Astrocyte (in vitro differentiated cells and primary cell): ENCODE measurements at regions not wholly inside any gene's neighbourhood (a gene's known extent, or its start where the extent isn't known, plus 50 kb on each side); places are given as distances from the start of the nearest gene placed in this dataset.

Experiments used
- DNase-seq: peaks from one replicate; pipeline ENCODE4 v3.0.0-alpha.2; 2010; ENCODE audit warnings: low read depth
- FAIRE-seq: peaks from 2 replicates; lab custom pipeline; 2011; peaks lifted over from hg19 to GRCh38; lab: Jason Lieb, UNC
- H2AFZ ChIP-seq: 2 replicates; pipeline ENCODE4 v1.6.0; 2012; ENCODE audit warnings: low read depth, low read length, inconsistent platforms
- H3K27ac ChIP-seq: 2 replicates; pipeline ENCODE4 v1.5.1; 2011; ENCODE audit warnings: low read depth, low read length, inconsistent platforms
- H3K27me3 ChIP-seq: 2 replicates; pipeline ENCODE4 v1.6.0; 2011; ENCODE audit warnings: low read length, inconsistent platforms; ENCODE audit not compliant: insufficient read depth
- H3K36me3 ChIP-seq: 2 replicates; pipeline ENCODE4 v1.5.1; 2011; ENCODE audit warnings: low read length, inconsistent platforms; ENCODE audit not compliant: insufficient read depth
- H3K4me1 ChIP-seq: 2 replicates; pipeline ENCODE4 v1.5.1; 2011; ENCODE audit warnings: low read length, inconsistent platforms; ENCODE audit not compliant: insufficient read depth
- H3K4me2 ChIP-seq: 2 replicates; pipeline ENCODE4 v1.6.0; 2012; ENCODE audit warnings: low read length, inconsistent platforms
- H3K4me3 ChIP-seq: 2 replicates; pipeline ENCODE4 v1.5.1; 2011; ENCODE audit warnings: low read depth, mild to moderate bottlenecking, low read length, inconsistent platforms; ENCODE audit not compliant: insufficient read depth
- H3K79me2 ChIP-seq: 2 replicates; pipeline ENCODE4 v1.6.0; 2012; ENCODE audit warnings: mild to moderate bottlenecking, low read length, inconsistent platforms; ENCODE audit not compliant: insufficient read depth
- H3K9ac ChIP-seq: 2 replicates; pipeline ENCODE4 v1.6.0; 2012; ENCODE audit warnings: mild to moderate bottlenecking, low read length, inconsistent platforms
- H3K9me3 ChIP-seq: 2 replicates; pipeline ENCODE4 v1.5.1; 2012; ENCODE audit warnings: low read depth, mild to moderate bottlenecking, low read length, inconsistent platforms; ENCODE audit not compliant: insufficient read depth
- H4K20me1 ChIP-seq: 2 replicates; pipeline ENCODE4 v1.6.0; 2012; ENCODE audit warnings: low read length, inconsistent platforms; ENCODE audit not compliant: insufficient read depth
- H3K27ac Mint-ChIP-seq: one replicate; pipeline ENCODE4 v1.8.0; 2021; ENCODE audit warnings: mild to moderate bottlenecking, mixed read lengths; ENCODE audit not compliant: unreplicated experiment
- H3K27me3 Mint-ChIP-seq: one replicate; pipeline ENCODE4 v1.8.0; 2021; ENCODE audit warnings: low read depth, mixed read lengths; ENCODE audit not compliant: unreplicated experiment
- H3K36me3 Mint-ChIP-seq: one replicate; pipeline ENCODE4 v1.8.0; 2021; ENCODE audit warnings: low read depth, mixed read lengths; ENCODE audit not compliant: unreplicated experiment
- H3K4me1 Mint-ChIP-seq: one replicate; pipeline ENCODE4 v1.8.0; 2021; ENCODE audit warnings: low read depth, mixed read lengths; ENCODE audit not compliant: unreplicated experiment
- H3K4me3 Mint-ChIP-seq: one replicate; pipeline ENCODE4 v1.8.0; 2021; ENCODE audit warnings: mild to moderate bottlenecking, moderate library complexity, mixed read lengths; ENCODE audit not compliant: unreplicated experiment
- H3K9me3 Mint-ChIP-seq: one replicate; pipeline ENCODE4 v1.8.0; 2021; ENCODE audit warnings: mild to moderate bottlenecking, mixed read lengths; ENCODE audit not compliant: unreplicated experiment
- CTCF ChIP-seq: IDR thresholded peaks from 2 replicates; pipeline ENCODE4 v1.5.1; 2011; ENCODE audit warnings: low read depth, mild to moderate bottlenecking, inconsistent platforms, low read length, moderate library complexity; ENCODE audit not compliant: insufficient read depth
- EZH2 ChIP-seq: IDR thresholded peaks from 2 replicates; pipeline ENCODE4 v1.6.1; 2012; ENCODE audit warnings: mild to moderate bottlenecking, low read length, inconsistent platforms; ENCODE audit not compliant: insufficient read depth

- Histone ChIP-seq H3K4me2 (no peak overlapping the region), H3K4me1 (no peaks in the 10 kb centered on the region), H4K20me1 (no peaks in the 10 kb centered on the region), H3K79me2 (no peaks in the 10 kb centered on the region), H3K27me3 (no peaks in the 10 kb centered on the region), H3K36me3 (no peaks in the 10 kb centered on the region), H2AFZ (no peak overlapping the region), H3K9me3 (peaks cover 5% of the 10 kb centered on the region), H3K9ac (no peak overlapping the region), H3K27ac (no peak overlapping the region), H3K4me3 (no peak overlapping the region)
- Mint-ChIP-seq H3K36me3 (no peaks in the 10 kb centered on the region), H3K9me3 (peaks cover 11% of the 10 kb centered on the region), H3K27ac (no peak overlapping the region), H3K27me3 (no peaks in the 10 kb centered on the region), H3K4me3 (no peak overlapping the region), H3K4me1 (no peaks in the 10 kb centered on the region)
- FAIRE-seq (no peak), DNase-seq (no peak)
- TF ChIP-seq CTCF: no peak
- TF ChIP-seq EZH2: no peak
Measured at GRCh38 chr5:164921722-164922121, 1416.3 kb downstream of the MAT2B start.

GRCh38 chr5:164934039-164934438 lies 1428.6 kb downstream of the MAT2B start:
- Histone ChIP-seq H4K20me1 (no peaks in the 10 kb centered on the region), H3K4me1 (no peaks in the 10 kb centered on the region), H3K27me3 (no peaks in the 10 kb centered on the region), H3K36me3 (no peaks in the 10 kb centered on the region), H3K79me2 (no peaks in the 10 kb centered on the region), H3K27ac (no peak overlapping the region), H3K4me2 (no peak overlapping the region), H2AFZ (no peak overlapping the region), H3K4me3 (no peak overlapping the region), H3K9ac (no peak overlapping the region), H3K9me3 (no peaks in the 10 kb centered on the region)
- H3K9me3 Mint-ChIP-seq: peaks cover 4% of the 10 kb centered on the region
- H3K4me3 Mint-ChIP-seq: no peak overlapping the region
- no peak for TF ChIP-seq CTCF
- no peak for TF ChIP-seq EZH2
- no peaks in the 10 kb centered on the region for H3K27me3 Mint-ChIP-seq
- FAIRE-seq (no peak), DNase-seq (no peak)
- H3K27ac Mint-ChIP-seq: no peak overlapping the region
- H3K4me1 Mint-ChIP-seq: no peaks in the 10 kb centered on the region
- no peaks in the 10 kb centered on the region for H3K36me3 Mint-ChIP-seq

GRCh38 chr5:164934561-164934960 lies 1429.1 kb downstream of the MAT2B start:
- H3K9ac ChIP-seq: no peak overlapping the region
- no peaks in the 10 kb centered on the region for H4K20me1 ChIP-seq
- no peak overlapping the region for H3K4me3 Mint-ChIP-seq
- no peak overlapping the region for H2AFZ ChIP-seq
- no peaks in the 10 kb centered on the region for H3K36me3 ChIP-seq
- H3K27me3 Mint-ChIP-seq: no peaks in the 10 kb centered on the region
- peaks cover 1% of the 10 kb centered on the region for H3K9me3 Mint-ChIP-seq
- FAIRE-seq: no peak
- H3K27ac Mint-ChIP-seq: no peak overlapping the region
- H3K36me3 Mint-ChIP-seq: no peaks in the 10 kb centered on the region
- H3K9me3 ChIP-seq: no peaks in the 10 kb centered on the region
- no peak overlapping the region for H3K27ac ChIP-seq
- H3K4me2 ChIP-seq: no peak overlapping the region
- no peaks in the 10 kb centered on the region for H3K27me3 ChIP-seq
- H3K4me1 Mint-ChIP-seq: no peaks in the 10 kb centered on the region
- H3K4me1 ChIP-seq: no peaks in the 10 kb centered on the region
- no peak overlapping the region for H3K4me3 ChIP-seq
- no peak for TF ChIP-seq EZH2
- no peak for TF ChIP-seq CTCF
- DNase-seq: no peak
- no peaks in the 10 kb centered on the region for H3K79me2 ChIP-seq
